GM21367 (cell line): ENCODE measurements at regions not wholly inside any gene's neighbourhood (a gene's known extent, or its start where the extent isn't known, plus 50 kb on each side); places are given as distances from the start of the nearest gene placed in this dataset.
"Not testable (repeated sequence)": the region's sequence is repeated elsewhere in the genome, so short reads cannot be mapped to it uniquely, and the experiment has no call there.

Source experiments
- ATAC-seq: cut with Tn5 transposase; IDR thresholded peaks from one replicate; pipeline ENCODE4 v1.9.1; 2021; ENCODE audit not compliant: unreplicated experiment

DNA sequence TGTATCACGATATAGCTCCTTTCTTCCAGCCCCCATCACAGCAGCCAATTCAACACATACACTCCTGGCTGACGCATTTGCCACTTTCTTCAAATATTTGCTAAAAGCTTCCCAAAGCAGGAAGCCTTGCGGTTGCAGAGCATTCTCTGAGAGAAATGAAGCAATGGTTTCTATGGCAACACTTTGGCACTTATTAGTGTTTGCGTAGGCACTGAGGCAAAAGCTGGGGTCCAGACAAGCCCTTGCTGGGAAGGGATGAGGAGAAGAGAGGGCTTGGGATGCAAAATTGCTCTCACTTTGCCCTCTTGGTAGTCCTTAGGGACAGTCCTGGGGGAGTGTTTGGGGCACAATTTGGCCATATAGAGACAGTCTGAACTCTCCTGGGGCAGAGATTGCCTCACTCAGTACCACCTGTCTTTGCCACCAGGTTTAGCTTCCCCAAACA is 55.0 kb upstream of the PAK3 start:
- no peak for ATAC-seq

DNA sequence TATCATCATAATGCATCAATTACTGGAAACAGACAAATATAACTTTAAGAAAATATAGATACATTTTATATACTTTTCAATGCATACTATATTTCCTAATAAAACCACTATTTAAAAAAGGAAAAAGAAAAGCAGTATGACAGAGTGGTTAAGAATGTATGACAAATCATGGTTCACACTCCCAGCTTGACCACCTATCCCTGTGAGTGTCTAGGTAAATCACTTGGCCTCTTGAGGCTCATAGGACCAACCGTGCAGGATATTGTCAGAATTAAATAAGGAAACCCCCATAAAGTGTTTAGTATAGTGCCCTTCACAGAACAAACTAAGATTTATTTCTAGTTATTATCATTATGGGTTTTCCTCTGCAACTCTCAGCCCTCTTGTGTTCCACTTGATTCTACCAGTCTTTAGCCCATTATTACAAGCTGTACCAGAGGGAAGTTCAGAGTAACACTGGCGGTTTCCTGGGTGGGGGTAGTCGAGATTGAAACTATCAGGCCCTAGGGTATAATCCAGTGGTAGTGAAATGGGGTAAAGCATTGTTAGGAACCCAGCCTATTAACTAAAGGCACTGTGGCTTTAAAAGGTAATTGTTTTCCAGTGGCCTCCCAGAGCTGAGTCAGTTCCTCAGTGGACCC is 55.5 kb upstream of the PAK3 start:
- ATAC-seq = no peak

DNA sequence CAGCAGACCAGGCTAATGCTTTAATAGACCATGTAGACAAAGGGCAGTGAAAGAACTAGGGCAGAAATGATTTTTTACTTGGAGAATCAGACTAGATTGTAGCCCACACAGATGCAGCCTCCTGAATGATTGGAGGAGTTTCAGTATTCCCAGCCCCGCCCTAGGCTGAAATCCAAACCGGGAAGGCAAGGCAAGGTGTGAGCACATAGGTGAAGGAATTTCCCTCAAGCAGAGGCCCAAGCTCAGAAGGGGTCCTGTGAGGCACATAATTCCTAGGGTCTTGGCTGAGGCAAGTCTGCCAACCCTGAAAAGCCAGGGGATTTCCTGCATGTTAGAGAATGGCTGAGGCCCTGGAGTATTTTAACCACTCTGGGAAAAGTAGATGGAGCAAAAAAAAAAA is 56.4 kb upstream of the PAK3 start:
- no peak for ATAC-seq

DNA sequence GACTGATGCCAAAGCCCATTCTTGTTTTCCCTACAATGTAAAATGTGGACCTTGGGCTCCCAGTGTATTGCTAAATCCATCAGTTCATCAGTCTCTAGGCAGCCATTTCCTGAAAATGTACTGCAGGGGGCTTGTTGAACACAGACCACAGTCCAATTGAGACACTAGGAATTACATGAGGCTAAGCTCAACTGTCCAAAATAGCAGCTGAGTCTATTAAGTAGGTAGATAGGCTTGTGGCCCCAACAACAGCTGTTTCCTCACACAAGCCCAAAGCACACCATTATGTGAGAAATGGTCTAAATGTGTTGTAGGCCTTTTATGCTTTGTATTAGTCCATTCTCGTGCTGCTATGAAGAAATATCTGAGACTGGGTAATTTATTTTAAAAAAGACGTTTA is 60.0 kb upstream of the PAK3 start:
- ATAC-seq = no peak

DNA sequence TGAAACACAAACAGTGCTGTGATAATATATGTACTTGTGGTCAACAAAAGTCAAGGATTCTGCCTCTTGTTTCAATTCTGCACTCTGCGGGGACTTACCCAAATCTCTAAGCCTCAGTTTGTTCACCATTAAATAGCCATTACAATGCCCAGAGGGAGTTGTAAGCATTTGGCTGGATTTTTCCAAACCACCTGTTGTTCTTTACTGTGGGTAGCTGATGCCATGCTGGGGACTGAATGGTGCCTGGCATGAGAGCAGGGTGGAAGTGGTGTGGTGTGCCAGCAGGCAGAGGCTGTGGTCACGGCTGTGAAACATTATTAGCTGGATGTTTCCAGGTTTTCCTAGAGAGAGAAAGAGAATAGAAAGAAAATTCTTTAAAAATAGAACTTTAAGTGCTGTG is 60.7 kb upstream of the PAK3 start:
- no peak for ATAC-seq

DNA sequence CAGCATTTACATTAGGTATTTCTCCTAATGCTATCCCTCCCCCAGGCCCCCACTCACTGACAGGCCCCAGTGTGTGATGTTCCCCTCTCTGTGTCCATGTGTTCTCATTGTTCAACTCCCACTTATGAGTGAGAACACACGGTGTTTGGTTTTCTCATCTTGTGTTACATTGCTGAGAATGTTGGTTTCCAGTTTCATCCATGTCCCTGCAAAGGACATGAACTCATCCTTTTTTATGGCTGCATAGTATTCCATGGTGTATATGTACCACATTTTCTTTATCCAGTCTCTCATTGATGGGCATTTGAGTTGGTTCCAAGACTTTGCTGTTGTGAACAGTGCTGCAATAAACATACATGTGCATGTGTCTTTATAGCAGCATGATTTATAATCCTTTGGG is 73.0 kb upstream of the PAK3 start:
- not testable (repeated sequence) for ATAC-seq

DNA sequence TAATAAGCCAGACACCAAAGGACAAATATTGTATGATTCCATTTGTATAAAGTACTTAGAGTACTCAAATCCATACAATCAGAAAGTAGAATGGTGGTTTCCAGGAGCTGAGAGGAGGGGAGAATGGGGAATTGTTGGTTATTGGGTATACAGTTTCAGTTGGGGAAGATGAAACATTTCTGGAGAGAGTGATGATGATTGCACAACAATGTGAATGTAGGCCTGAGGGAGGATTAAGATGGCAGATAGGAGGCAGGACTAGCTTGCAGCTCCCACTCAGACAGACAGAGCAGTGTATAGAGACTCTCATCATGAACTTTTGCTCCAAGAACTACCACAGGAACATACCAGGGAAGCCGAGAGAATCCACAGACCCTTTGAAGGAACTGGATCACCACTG is 75.7 kb upstream of the PAK3 start:
- no peak for ATAC-seq

DNA sequence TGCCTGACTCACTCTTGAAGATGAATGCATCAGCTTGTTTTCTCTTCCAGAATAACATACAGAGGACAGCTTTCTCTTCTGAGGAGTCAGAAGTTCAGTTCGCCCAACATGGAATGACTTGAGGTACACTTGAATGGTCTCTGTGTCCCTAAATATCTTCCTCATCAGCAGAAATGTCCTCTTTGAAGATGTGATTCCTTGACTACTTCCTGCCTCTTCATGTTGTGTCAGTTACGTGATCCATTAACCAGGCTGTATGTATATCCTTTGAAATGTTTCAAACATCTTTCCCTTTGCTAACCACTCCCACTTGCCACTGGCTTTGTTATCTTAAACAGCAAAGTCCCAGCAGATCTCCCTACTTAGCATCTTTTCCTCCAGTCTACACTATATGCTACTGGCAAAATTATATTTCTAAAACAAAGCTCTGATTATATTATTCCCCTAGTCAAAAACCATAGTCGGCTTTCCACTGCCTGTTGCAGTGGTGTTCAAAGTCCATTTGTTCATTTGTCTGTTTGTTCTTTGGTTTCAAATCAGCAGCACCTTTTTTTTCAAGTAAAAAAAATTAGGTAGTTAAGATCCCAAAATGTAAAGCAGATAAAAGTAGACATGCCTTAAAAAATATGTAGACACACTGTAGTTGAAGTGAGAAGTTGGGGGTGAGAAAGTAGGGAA is 82.1 kb upstream of the PAK3 start:
- ATAC-seq = no peak

DNA sequence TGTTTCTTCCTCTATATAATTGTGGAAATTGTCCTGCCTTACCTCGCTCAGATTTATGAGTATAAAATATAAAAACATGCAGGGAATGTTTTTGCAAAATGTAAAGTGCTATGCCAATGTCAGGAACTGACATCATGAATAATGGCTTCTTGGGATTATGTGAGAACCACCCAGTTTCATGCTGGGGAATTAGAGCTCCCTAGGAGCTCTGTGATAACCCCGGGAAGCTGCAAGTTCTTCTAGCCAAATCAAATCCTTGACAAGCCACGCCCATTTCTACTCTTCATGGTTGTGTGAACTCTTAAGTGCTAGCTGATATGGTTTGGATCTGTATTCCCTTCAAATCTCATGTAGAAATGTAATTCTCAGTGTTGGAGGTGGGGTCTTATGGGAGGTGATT is 85.9 kb upstream of the PAK3 start:
- ATAC-seq = no peak

DNA sequence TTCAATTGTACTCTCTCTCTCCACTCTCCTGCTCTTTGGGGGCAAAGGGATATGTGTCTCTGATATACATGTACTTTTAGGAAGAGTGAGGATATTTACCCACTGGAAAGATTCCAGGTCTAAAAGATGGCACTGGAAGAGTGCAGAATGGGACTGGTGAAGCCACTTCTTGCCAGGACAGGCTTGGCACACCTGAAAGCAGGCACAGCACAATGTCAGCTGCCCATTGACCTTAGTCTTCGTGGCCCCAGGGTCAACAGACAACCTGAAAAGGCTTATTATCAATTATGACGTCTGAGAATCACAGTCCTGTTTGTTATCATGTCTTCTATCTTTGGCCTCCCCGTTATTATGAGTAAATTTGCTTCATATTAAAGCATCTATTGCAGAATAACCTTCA is 86.7 kb upstream of the PAK3 start:
- no peak for ATAC-seq

DNA sequence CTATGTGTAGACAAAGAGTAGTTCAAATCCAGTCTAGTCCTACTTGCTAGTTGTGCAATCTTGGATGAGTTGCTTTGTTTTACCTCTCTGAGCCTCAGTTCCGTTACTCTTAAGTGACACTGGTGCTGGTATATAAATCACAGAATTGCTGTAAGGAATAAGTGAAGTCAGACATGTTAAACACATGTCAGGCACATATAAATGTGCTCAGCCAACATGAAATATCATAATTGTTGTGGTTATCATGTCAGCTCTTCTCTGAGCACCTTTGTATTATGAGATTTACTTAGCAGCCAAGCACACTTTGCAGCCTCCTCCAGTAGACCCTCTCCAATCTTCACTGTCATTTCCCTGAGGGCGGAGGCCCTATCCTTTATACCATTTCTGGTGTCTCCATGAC is 87.9 kb upstream of the PAK3 start:
- no peak for ATAC-seq

DNA sequence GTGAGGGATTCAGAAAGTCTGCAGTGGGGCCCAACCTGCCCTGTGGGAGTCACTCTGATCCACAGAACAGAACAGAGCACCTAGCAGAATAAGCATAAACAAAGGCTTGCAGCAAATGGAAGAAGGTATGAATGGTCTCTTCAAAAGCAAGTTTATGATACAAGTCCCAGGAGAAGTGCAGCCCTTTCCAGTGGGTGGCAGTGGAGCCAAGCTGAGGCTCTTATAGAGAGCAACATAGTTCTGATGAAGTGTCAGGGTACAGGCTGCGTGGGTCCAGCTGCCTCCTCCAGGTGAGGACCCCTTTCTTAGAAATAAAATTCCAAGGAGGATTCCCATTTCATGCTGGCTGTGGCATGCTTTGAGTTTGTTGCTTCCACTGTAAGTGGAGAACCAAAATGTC is 88.8 kb upstream of the PAK3 start:
- ATAC-seq = no peak

DNA sequence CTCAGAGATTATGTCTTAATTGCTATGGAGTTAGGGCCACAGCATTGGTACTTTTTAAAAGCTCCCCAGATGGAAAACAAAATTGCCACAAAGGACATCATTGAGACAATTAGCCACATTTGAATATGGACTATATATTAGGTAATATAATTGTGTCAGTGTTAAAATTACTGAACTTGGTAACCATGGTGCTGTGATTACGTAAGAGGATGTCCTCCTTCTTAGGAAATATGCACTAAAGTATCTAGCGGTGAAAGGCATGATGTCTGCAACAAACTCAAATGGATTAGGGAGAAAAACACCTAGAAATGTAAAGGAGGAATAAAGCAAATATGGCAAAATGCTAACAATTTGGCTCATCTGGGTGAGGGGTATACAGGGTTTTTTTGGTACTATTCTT is 89.9 kb upstream of the PAK3 start:
- ATAC-seq = no peak

DNA sequence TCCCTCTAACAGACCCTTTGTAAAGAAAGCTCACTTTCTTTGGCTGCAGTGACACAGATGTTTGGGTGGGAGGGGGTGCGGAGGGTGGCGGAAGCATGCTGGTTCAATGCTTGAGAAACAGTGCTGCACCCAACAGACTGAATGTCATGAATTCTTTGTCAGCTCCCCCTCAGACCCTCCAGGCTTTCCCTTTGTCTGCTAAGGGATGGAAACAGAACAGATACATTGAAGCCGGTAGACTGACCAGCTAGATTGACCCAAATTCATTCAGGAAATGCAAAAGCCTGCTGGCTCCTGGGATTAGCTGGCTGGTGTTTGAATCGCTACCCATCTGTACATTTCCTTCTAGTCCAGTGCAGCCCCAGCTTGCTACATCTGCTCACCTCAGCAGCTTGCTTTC is 90.8 kb upstream of the PAK3 start:
- ATAC-seq = no peak

DNA sequence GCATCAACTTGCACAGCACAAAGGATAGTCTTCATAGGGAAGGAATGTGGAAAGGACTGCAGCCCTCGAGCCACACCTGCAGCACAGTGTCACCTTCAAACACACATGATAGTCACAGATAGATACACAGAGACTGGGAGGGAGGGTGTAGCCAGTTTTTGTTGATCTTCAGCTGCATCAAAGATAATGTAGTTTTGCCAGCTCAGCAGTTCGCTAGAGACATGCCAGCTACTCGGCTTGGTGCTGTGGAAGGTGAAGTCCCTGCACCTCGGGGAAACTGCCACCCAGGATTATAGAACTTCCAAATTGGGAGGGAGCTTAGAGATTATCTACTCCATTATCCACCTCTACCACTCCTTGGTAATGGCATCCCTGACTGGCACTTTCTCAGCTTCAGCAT is 92.9 kb upstream of the PAK3 start:
- no peak for ATAC-seq

DNA sequence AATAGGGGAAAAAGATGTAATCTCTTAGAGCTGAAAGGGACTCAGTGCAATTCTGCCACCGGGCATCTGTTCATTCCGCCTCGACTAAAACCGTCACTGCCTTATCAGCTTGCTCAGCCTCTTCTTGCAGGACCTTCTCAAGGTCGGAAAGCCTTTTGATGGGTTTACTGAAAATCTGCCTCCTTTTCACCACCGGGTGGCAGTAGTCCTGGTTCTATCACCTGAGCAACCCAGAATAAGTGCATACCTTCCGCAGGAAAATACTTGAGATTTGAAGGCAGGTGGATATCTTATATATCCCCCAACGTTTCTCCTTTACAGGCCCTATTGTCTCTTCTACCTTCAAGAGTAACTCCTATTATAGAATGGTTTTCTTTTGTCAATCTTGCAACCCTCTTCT is 103.4 kb upstream of the PAK3 start:
- ATAC-seq = no peak

DNA sequence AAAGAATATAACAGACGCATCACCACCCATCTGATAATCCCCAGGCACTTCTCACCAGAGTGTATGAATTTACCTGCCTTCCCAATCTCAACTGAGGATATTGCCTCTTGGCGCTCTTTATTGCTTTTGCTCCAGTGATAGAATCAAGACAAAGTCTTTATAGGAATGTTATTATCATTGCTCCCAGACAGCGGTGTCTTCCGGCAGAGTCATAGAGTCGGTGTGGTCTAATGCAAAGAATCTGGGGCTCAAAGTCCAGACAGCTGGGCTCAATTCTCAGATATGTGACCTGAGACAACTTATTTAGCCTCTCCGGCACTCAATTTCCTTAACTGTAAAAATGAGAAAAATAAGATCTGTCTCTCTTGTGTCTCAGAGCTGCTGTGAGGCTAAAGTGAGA is 106.1 kb upstream of the PAK3 start:
- no peak for ATAC-seq

DNA sequence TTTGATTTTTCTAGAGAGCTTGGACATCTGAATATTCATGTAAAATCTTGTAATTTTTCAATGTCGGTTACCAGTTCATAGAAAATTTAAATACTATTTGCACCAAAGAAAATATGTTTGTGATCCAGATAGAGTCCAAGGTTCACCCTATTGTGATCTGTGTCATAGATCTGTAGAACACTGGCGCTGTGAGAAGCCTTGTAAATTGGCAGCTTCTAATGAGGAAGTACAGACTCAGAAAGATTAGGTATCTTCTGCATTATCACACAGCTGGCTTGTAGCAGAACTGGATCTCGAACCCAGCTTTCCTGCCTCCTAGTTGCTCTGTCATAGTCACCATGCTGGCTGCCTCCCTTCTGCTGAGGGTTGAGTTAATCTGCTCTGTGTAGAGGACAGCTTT is 106.5 kb upstream of the PAK3 start:
- no peak for ATAC-seq

DNA sequence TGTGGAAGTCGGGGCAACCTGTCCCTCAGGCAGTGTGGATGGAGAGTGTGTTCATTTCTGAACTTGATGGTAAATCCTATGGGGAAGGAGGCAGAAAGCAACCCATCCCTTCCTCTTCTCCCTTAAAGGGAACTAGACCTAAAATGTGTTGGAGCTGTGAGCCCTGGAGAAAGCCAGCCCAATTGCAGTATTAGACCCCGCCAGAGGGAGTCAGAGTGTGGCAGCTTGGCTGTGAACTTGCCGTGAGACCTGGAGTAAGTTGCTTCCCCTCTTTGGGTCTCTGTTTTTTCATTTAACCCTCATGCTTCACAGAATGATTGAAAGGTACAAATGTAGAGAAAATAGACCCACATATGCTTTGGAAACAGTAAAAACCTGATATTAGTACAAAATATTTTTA is 108.7 kb upstream of the PAK3 start:
- ATAC-seq = no peak

DNA sequence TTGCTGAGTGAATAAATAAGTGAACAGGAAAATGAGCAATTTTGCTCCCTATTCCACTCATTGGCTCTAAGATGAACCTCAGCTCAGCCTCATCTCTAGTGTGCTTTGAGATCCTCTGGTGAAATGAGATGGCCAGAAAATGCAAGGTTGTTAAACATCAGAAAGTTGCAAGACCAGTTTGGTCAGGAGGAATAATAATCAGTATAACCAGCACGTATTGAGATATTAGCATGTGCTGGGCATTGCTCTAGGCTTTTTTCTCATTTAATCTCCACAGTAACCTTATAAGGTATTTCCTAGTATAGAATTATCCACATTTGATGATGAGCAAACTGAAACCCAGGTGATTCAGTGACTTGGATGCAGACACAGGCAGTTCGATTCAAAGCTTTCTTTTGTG is 110.5 kb upstream of the PAK3 start:
- ATAC-seq = no peak

DNA sequence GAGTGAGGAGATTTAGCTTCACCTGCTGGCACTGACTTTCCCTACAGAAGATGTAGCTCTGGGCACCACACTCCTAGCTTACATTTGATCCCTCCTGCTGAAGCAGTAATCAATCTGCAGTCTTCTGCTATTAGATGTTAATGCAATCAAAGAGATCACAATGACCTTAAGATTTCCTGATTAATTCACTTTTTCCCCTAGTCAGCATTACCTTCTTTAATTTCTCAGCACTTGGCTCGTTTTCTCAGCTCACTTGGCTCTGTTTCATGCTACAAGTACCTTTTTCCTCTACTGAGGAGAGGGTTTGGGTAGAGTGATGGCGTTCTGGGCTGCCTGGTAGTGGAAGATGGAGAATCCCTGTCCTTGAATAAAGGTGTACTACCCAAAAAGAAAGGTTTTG is 113.0 kb upstream of the PAK3 start:
- no peak for ATAC-seq

DNA sequence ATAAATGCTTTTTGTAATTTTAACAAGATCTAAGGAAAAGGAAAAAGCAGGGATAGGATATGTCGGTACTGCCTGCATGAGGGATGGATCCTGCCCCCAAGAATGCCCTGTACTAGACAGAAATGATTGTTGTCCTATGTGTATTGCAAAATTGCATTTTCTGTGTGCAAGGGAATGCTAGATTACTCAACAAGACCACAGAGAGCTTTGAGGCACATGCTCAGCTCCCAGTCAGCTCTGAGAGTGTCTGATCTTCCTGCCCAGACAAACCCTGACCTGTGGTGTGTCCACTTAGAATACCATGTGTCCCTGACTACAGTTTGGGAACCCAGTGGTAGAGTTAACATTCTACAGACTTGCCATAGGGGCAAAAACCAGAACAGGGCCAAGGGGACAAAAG is 129.2 kb upstream of the PAK3 start:
- ATAC-seq = no peak

DNA sequence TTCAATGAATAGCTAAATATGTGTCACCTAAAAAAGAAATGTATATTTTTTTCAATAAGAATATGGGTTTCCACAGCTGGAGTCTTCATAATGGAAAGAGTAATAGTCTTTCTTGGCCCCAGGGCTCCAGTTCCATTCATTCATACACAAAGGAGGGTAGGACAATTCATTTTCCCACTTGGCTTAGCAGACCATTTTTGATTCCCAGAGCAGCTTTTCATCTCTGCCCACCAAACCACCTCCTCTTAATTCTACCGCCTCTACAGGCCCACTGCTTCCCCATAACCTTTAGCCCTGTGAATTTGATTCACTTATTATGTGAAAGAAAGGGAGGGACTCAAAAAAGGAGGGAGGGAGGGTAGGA is 129.9 kb upstream of the PAK3 start:
- ATAC-seq = no peak
